PFSK-1 (cell line): ENCODE measurements at regions not wholly inside any gene's neighbourhood (a gene's known extent, or its start where the extent isn't known, plus 50 kb on each side); places are given as distances from the start of the nearest gene placed in this dataset.

Experiments
- REST ChIP-seq, 2 experiments: IDR thresholded peaks; 2 replicates each; pipeline versions ENCODE4 v1.6.1 to v1.8.0; 2011 to 2012; ENCODE audit warnings: low read depth in 2 of 2, low read length in 2 of 2, control low read depth in 1 of 2, inconsistent platforms in 1 of 2, mild to moderate bottlenecking in 1 of 2, moderate library complexity in 1 of 2; ENCODE audit not compliant: insufficient read depth in 1 of 2
- TAF1 ChIP-seq: IDR thresholded peaks from 2 replicates; pipeline ENCODE4 v1.6.1; 2012; ENCODE audit warnings: low read length, control low read depth, borderline replicate concordance; ENCODE audit not compliant: insufficient read depth

- TF ChIP-seq TAF1 (no peak), REST (IDR thresholded peaks at IDR 0.05; ENCODE audit: insufficient read depth in 1 of 2, low read depth in 2 of 2, low read length in 2 of 2) (no peak)
Measured at GRCh38 chr2:217501887-217502286, 500.9 kb downstream of the TNS1 start.
